ENCODE measurements at regions not wholly inside any gene's neighbourhood (a gene's known extent, or its start where the extent isn't known, plus 50 kb on each side); places are given as distances from the start of the nearest gene placed in this dataset.
A peak's percentile ranks its signal among the peaks of the same experiment; 100 is the strongest.

- DNase-seq (ENCODE audit: low spot score): no peak
These were observed 718.3 kb upstream of the PTBP2 start for GRCh38 chr1:96002969-96003964.

GRCh38 chr1:96009831-96010434, 711.7 kb upstream of the PTBP2 start:
- no peak for DNase-seq (ENCODE audit: low spot score)

GRCh38 chr1:96011606-96012005, 710.0 kb upstream of the PTBP2 start:
- DNase-seq (ENCODE audit: low spot score): no peak

GRCh38 chr1:96016219-96016618, 705.4 kb upstream of the PTBP2 start:
- DNase-seq (ENCODE audit: low spot score): no peak

- DNase-seq (ENCODE audit: low spot score): no peak
These were observed 701.2 kb upstream of the PTBP2 start for GRCh38 chr1:96020378-96020777.

- DNase-seq (ENCODE audit: low spot score): no peak
These were observed 696.5 kb upstream of the PTBP2 start for GRCh38 chr1:96025062-96025461.

GRCh38 chr1:96028071-96028470, 693.5 kb upstream of the PTBP2 start:
- DNase-seq (ENCODE audit: low spot score): no peak

GRCh38 chr1:96030312-96030711, 691.3 kb upstream of the PTBP2 start:
- no peak for DNase-seq (ENCODE audit: low spot score)

- DNase-seq (ENCODE audit: low spot score): no peak
These were observed 687.6 kb upstream of the PTBP2 start for GRCh38 chr1:96034006-96034405.

- DNase-seq (ENCODE audit: low spot score): no peak
These were observed 684.8 kb upstream of the PTBP2 start for GRCh38 chr1:96036763-96037162.

GRCh38 chr1:96038636-96039035, 682.9 kb upstream of the PTBP2 start:
- no peak for DNase-seq (ENCODE audit: low spot score)

- DNase-seq (ENCODE audit: low spot score): no peak
These were observed 681.7 kb upstream of the PTBP2 start for GRCh38 chr1:96039910-96040309.

GRCh38 chr1:96041470-96041869, 680.1 kb upstream of the PTBP2 start:
- DNase-seq (ENCODE audit: low spot score): no peak

GRCh38 chr1:96048572-96049212, 672.9 kb upstream of the PTBP2 start:
- DNase-seq (ENCODE audit: low spot score): no peak

- no peak for DNase-seq (ENCODE audit: low spot score)
These were observed 671.7 kb upstream of the PTBP2 start for GRCh38 chr1:96049759-96050409.

- DNase-seq (ENCODE audit: low spot score): no peak
These were observed 662.3 kb upstream of the PTBP2 start for GRCh38 chr1:96059276-96059675.

- DNase-seq (ENCODE audit: low spot score): no peak
These were observed 661.8 kb upstream of the PTBP2 start for GRCh38 chr1:96059736-96060135.

- no peak for DNase-seq (ENCODE audit: low spot score)
These were observed 661.0 kb upstream of the PTBP2 start for GRCh38 chr1:96060621-96061020.

- DNase-seq (ENCODE audit: low spot score): peak; percentile 6
These were observed 649.6 kb upstream of the PTBP2 start for GRCh38 chr1:96072021-96072420.

GRCh38 chr1:96073100-96073499, 648.5 kb upstream of the PTBP2 start:
- DNase-seq (ENCODE audit: low spot score): no peak

- no peak for DNase-seq (ENCODE audit: low spot score)
These were observed 647.2 kb upstream of the PTBP2 start for GRCh38 chr1:96074422-96074821.

- DNase-seq (ENCODE audit: low spot score): no peak
These were observed 646.6 kb upstream of the PTBP2 start for GRCh38 chr1:96074876-96075577.

All from GM03348 (cell line).